Natural killer cell treated with Interleukin-12 subunit alpha and Interleukin-12 subunit beta and Interleukin-15 and Interleukin-18, amount 100 ng/mL, for 72 hours (primary cell): ENCODE measurements at regions not wholly inside any gene's neighbourhood (a gene's known extent, or its start where the extent isn't known, plus 50 kb on each side); places are given as distances from the start of the nearest gene placed in this dataset.

Experiments
- ATAC-seq, 2 donors: fragments of 150-1000 bp; cut with Tn5 transposase in 1 of 2; sonication (Bioruptor Pico), chemical (Tn5 transposase) in 1 of 2; 2 replicates each; pipeline ENCODE4 v1.10.0; 2021
- DNase-seq: peaks from one replicate; pipeline ENCODE4 v3.0.0; 2022; ENCODE audit warnings: low spot score
- H3K27ac Mint-ChIP-seq, 2 donors: 1 replicate in 1 of 2; 2 replicates in 1 of 2; pipeline ENCODE4 v1.8.0; 2022; ENCODE audit warnings: mixed read lengths in 2 of 2, mild to moderate bottlenecking in 1 of 2, moderate library complexity in 1 of 2
- H3K27me3 Mint-ChIP-seq, 2 donors: 1 replicate in 1 of 2; 2 replicates in 1 of 2; pipeline ENCODE4 v1.8.0; 2022; ENCODE audit warnings: mixed read lengths in 2 of 2
- H3K36me3 Mint-ChIP-seq: one replicate; pipeline ENCODE4 v1.8.0; 2022; ENCODE audit warnings: mixed read lengths
- H3K4me1 Mint-ChIP-seq, 2 donors: 1 replicate in 1 of 2; 2 replicates in 1 of 2; pipeline ENCODE4 v1.8.0; 2022; ENCODE audit warnings: low read depth in 2 of 2, mixed read lengths in 2 of 2, mild to moderate bottlenecking in 1 of 2
- H3K4me3 Mint-ChIP-seq: one replicate; pipeline ENCODE4 v1.8.0; 2022; ENCODE audit warnings: mixed read lengths
- H3K9me3 Mint-ChIP-seq: 2 replicates; pipeline ENCODE4 v1.8.0; 2022; ENCODE audit warnings: mixed read lengths

- Mint-ChIP-seq H3K27ac (no peak overlapping the region), H3K9me3 (no peaks in the 10 kb centered on the region), H3K27me3 (peaks cover 8 to 19% of the 10 kb centered on the region in 2 donors), H3K4me3 (no peak overlapping the region), H3K4me1 (no peaks in the 10 kb centered on the region), H3K36me3 (no peaks in the 10 kb centered on the region)
- ATAC-seq (no peak), DNase-seq (no peak)
Observed at GRCh38 chr2:121869873-121870272, 114.4 kb downstream of the TSN start.

GRCh38 chr2:121872651-121873050 lies 117.2 kb downstream of the TSN start:
- Mint-ChIP-seq H3K27ac (no peak overlapping the region), H3K4me3 (no peak overlapping the region), H3K27me3 (peaks cover 12 to 15% of the 10 kb centered on the region in 2 donors), H3K9me3 (no peaks in the 10 kb centered on the region), H3K4me1 (no peaks in the 10 kb centered on the region), H3K36me3 (no peaks in the 10 kb centered on the region)
- ATAC-seq = no peak
- no peak for DNase-seq

DNA sequence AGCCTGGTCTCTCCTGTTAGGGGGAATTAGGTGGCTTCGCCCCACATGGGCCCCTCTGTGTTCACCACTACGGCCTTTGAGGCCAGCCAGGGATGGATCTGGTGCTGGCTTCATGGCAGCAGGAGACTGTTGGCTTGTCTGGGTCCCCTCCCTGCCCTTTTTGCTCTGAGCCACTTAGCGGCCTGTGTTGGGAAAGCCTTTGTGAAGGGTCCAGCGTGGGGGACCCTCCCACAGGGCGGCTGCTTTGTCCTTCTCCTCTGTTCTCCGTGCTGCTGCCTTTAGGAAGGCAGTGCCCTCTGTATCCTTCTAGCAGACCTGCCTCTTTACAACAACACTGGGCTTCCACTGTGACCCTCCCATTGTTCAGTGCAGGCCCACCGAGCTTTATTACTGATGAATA lies 118.4 kb downstream of the TSN start:
- no peak overlapping the region for H3K27ac Mint-ChIP-seq
- no peak overlapping the region for H3K4me3 Mint-ChIP-seq
- no peak for ATAC-seq
- H3K36me3 Mint-ChIP-seq = no peaks in the 10 kb centered on the region
- no peaks in the 10 kb centered on the region for H3K4me1 Mint-ChIP-seq
- no peaks in the 10 kb centered on the region for H3K9me3 Mint-ChIP-seq
- DNase-seq = no peak
- peaks cover 21 to 24% of the 10 kb centered on the region in 2 donors for H3K27me3 Mint-ChIP-seq

GRCh38 chr2:121875585-121876185 lies 120.2 kb downstream of the TSN start:
- no peaks in the 10 kb centered on the region for H3K4me1 Mint-ChIP-seq
- no peaks in the 10 kb centered on the region for H3K36me3 Mint-ChIP-seq
- no peaks in the 10 kb centered on the region for H3K9me3 Mint-ChIP-seq
- no peak overlapping the region for H3K4me3 Mint-ChIP-seq
- H3K27ac Mint-ChIP-seq = no peak overlapping the region
- peaks cover 16 to 18% of the 10 kb centered on the region in 2 donors for H3K27me3 Mint-ChIP-seq
- DNase-seq (no peak), ATAC-seq (no peak)

DNA sequence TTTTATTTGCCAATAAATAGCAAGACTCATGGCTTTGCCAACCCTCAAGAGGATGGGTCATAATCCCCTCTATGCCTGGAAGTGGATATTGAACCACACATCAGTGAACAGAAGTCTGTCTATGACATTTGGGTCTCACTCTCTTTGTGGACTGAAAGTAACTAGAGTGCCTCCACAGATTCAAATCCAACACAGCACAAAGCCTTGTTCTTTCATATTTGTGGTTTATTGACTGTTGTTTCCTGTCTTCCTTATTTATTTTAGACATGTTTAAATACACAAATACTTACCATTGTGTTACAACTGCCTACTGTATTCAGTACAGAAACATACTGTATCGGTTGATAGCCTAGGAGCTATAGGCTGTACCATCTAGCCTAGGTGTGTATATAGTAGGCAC lies 121.9 kb downstream of the TSN start:
- no peak overlapping the region for H3K27ac Mint-ChIP-seq
- peaks cover 16 to 19% of the 10 kb centered on the region in 2 donors for H3K27me3 Mint-ChIP-seq
- no peaks in the 10 kb centered on the region for H3K4me1 Mint-ChIP-seq
- no peaks in the 10 kb centered on the region for H3K9me3 Mint-ChIP-seq
- ATAC-seq (no peak), DNase-seq (no peak)
- no peak overlapping the region for H3K4me3 Mint-ChIP-seq
- no peaks in the 10 kb centered on the region for H3K36me3 Mint-ChIP-seq

DNA sequence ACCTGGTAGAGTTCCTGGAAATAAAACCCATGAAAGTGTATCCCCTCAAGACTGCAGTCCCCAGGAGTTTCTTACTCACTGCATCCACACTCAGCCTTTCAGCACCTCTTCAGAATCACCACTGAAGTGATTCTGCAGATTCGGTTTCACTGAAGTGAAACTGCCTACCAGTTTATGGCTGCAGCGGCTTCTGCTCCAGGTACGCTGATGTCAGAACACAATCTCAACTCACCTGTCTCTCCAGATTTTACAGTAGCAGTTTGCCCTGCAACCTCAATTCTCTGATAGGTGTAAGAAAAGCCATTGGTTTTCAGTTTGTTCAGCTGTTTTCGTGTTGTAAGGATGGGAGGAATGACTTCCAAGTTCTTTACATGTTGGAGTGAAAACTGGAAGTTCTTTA lies 124.8 kb downstream of the TSN start:
- DNase-seq (no peak), ATAC-seq (no peak)
- no peaks in the 10 kb centered on the region for H3K36me3 Mint-ChIP-seq
- no peaks in the 10 kb centered on the region for H3K9me3 Mint-ChIP-seq
- no peak overlapping the region for H3K27ac Mint-ChIP-seq
- peaks cover 14 to 24% of the 10 kb centered on the region in 2 donors for H3K27me3 Mint-ChIP-seq
- H3K4me3 Mint-ChIP-seq = no peak overlapping the region
- H3K4me1 Mint-ChIP-seq = no peaks in the 10 kb centered on the region

GRCh38 chr2:121881038-121881437 lies 125.6 kb downstream of the TSN start:
- no peaks in the 10 kb centered on the region for H3K36me3 Mint-ChIP-seq

DNA sequence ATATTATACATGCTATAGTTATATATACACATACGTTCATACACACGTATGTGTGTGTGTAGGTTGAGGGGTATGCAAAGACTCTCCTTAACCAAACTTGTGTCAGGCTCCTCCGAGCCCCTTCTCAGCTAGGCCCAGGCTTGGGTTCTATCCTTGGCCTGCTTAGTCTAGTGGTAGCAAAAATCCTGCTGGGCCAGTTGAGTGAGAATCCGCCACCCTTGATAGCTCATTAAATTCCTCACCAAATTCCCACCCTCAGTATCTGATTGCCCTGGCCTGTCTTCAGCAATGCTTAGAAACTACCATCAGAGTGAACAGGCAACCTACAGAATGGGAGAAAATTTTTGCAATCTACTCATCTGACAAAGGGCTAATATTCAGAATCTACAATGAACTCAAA lies 126.5 kb downstream of the TSN start:
- H3K36me3 Mint-ChIP-seq = no peaks in the 10 kb centered on the region
- DNase-seq (no peak), ATAC-seq (no peak)
- H3K4me1 Mint-ChIP-seq = no peaks in the 10 kb centered on the region
- peaks cover 14 to 31% of the 10 kb centered on the region in 2 donors for H3K27me3 Mint-ChIP-seq
- H3K9me3 Mint-ChIP-seq = no peaks in the 10 kb centered on the region
- no peak overlapping the region for H3K4me3 Mint-ChIP-seq
- no peak overlapping the region for H3K27ac Mint-ChIP-seq

More at GRCh38 chr2:121881038-121881437, 125.6 kb downstream of the TSN start:
- no peak for ATAC-seq
- no peak for DNase-seq
- Mint-ChIP-seq H3K27me3 (peaks cover 14 to 25% of the 10 kb centered on the region in 2 donors), H3K9me3 (no peaks in the 10 kb centered on the region), H3K4me1 (no peaks in the 10 kb centered on the region), H3K4me3 (no peak overlapping the region), H3K27ac (no peak overlapping the region)

DNA sequence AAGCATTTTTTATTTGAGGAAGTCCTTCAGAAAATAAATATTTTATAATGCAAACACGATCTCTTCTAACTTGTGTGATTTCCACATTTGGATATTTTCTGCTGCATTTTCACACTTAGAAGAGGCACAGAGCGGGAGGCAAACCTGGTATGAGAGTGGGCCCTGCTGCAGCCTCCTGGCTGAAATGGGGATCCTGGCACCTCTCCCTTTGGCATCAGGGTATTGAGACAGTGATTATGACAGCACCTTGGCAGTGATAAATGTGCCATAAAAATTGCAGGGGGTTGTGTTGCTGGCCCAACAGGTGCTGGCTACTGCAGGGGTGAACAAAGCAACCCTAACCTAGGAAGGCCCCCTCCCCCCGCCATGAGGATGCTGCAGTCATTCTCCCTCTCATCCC lies 128.6 kb downstream of the TSN start:
- Mint-ChIP-seq H3K36me3 (no peaks in the 10 kb centered on the region), H3K9me3 (no peaks in the 10 kb centered on the region), H3K27me3 (peaks cover 8 to 15% of the 10 kb centered on the region in 2 donors), H3K4me3 (no peak overlapping the region), H3K4me1 (no peaks in the 10 kb centered on the region), H3K27ac (no peak overlapping the region)
- ATAC-seq (no peak), DNase-seq (no peak)

GRCh38 chr2:121884511-121884921 lies 129.1 kb downstream of the TSN start:
- H3K27ac Mint-ChIP-seq = no peak overlapping the region

GRCh38 chr2:121886059-121886458 lies 130.6 kb downstream of the TSN start:
- Mint-ChIP-seq H3K9me3 (no peaks in the 10 kb centered on the region), H3K27ac (no peak overlapping the region), H3K27me3 (peaks cover 2 to 15% of the 10 kb centered on the region in 2 donors), H3K4me3 (no peak overlapping the region), H3K36me3 (no peaks in the 10 kb centered on the region), H3K4me1 (peaks cover 0 to 4% of the 10 kb centered on the region in 2 donors)
- no peak for DNase-seq
- peak in 1 of 2 donors; percentile 37 for ATAC-seq

More at GRCh38 chr2:121884511-121884921, 129.1 kb downstream of the TSN start:
- Mint-ChIP-seq H3K36me3 (no peaks in the 10 kb centered on the region), H3K27me3 (peaks cover 6 to 15% of the 10 kb centered on the region in 2 donors), H3K4me3 (no peak overlapping the region), H3K9me3 (no peaks in the 10 kb centered on the region), H3K4me1 (no peaks in the 10 kb centered on the region)
- DNase-seq (no peak), ATAC-seq (no peak)

GRCh38 chr2:121887513-121888188 lies 132.2 kb downstream of the TSN start:
- no peaks in the 10 kb centered on the region for H3K9me3 Mint-ChIP-seq

GRCh38 chr2:121888189-121888557 lies 132.7 kb downstream of the TSN start:
- ATAC-seq = peak in 1 of 2 donors; percentile 53
- H3K36me3 Mint-ChIP-seq = no peaks in the 10 kb centered on the region
- peaks cover 0 to 15% of the 10 kb centered on the region in 2 donors for H3K27me3 Mint-ChIP-seq
- H3K4me1 Mint-ChIP-seq = peaks cover 0 to 4% of the 10 kb centered on the region in 2 donors
- no peak overlapping the region for H3K27ac Mint-ChIP-seq
- H3K4me3 Mint-ChIP-seq = no peak overlapping the region
- no peaks in the 10 kb centered on the region for H3K9me3 Mint-ChIP-seq
- no peak for DNase-seq

More at GRCh38 chr2:121887513-121888188, 132.2 kb downstream of the TSN start:
- peak in 1 of 2 donors; percentile 13 for ATAC-seq
- H3K36me3 Mint-ChIP-seq = no peaks in the 10 kb centered on the region
- H3K4me1 Mint-ChIP-seq = peaks cover 0 to 4% of the 10 kb centered on the region in 2 donors
- DNase-seq = no peak
- H3K27me3 Mint-ChIP-seq = peaks cover 0 to 15% of the 10 kb centered on the region in 2 donors
- no peak overlapping the region for H3K27ac Mint-ChIP-seq
- H3K4me3 Mint-ChIP-seq = no peak overlapping the region

- Mint-ChIP-seq H3K36me3 (no peaks in the 10 kb centered on the region), H3K9me3 (no peaks in the 10 kb centered on the region), H3K27me3 (peaks cover 0 to 9% of the 10 kb centered on the region in 2 donors), H3K4me3 (no peak overlapping the region), H3K27ac (no peak overlapping the region), H3K4me1 (peaks cover 0 to 4% of the 10 kb centered on the region in 2 donors)
- no peak for ATAC-seq
- no peak for DNase-seq
Observed at GRCh38 chr2:121890041-121890440, 134.6 kb downstream of the TSN start.
